NCI-H524 treated with DMSO at 0.1 percent for 48 hours (cell line): ENCODE measurements at regions not wholly inside any gene's neighbourhood (a gene's known extent, or its start where the extent isn't known, plus 50 kb on each side); places are given as distances from the start of the nearest gene placed in this dataset.

Experiments
- DNase-seq: peaks from one replicate; lab custom pipeline; 2025; lab: John Stamatoyannopoulos, UW

DNA sequence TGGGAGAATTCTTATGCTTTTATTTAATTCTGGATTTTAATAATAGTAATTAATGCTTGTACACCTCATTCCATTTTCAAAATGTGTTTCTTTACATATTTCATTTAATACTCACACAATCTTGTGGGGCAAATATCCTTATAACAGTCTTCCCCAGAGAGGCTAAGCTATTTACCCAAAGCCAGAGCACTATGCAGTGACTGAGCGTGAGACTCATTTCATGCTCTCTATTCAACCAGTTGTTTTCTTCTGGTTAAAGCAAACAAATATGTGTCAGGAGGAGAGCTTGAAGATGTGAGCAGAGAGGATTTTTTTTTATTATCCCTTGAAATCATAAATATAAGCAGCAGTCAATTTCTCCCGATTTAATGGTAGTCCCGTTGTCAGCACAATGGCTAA, 548.3 kb upstream of the TBL1XR1 start:
- DNase-seq: no peak

DNA sequence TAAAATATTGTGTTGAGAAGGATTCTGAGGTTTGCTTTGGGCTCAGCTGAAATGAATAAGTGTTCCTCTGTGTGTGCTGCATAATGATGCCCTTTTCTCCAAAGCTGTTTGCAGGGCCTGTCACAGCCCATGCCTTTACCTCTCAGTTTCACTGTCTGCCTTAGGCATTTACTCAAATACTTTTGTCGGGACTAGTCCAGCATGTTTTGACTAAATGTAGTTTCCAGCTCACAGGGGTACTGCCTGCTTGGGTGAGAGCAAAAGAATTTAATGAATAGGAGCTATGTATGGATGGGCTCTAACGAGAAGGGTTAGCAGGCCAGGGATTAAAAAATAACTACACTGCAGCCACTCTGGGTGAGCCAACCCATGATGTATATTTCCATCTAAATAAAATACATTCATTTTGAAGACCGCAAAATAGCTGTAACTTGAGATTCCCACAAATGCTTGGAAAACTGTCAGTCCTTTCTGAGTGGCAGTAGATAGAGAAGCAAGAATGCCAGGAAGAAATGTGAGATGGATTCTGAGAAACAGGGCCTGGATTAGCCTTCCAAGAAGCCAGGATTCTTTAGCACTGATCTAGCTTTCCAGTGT, 549.2 kb upstream of the TBL1XR1 start:
- DNase-seq: no peak

DNA sequence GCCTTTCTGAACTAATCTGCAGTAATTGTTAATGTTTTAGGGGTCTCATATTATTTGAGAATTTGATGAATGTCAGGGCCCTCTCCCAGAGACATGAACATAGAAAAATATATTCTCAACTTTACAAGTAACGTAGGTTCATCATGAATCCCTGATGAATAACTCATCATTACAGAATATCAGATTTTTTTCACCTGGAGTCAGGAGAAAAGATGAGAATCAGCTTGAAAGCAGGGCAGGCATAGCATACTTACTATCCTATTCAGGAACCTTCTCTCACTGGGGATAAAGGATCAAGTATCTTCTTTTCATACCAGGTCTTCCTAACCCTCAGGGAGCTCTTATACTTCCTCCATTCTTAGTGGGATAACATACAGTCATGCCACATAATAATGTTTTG, 552.6 kb upstream of the TBL1XR1 start:
- no peak for DNase-seq

DNA sequence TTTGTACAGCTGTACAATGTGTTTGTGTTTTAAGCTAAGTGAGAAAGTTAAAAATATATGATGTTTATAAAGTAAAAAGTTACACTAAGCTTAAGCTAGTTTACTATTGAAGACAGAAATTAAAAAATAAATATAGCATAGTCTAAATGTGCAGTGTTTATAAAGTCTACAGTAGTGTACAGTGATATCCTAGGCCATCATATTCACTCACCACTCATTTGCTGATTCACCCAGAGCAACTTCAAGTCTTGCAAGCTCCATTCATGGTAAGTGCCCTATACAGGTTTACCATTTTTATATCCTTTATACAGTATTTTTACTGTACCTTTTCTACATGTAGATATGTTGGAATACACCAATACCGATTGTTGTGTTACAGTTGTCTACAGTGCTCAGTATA, 553.2 kb upstream of the TBL1XR1 start:
- no peak for DNase-seq

DNA sequence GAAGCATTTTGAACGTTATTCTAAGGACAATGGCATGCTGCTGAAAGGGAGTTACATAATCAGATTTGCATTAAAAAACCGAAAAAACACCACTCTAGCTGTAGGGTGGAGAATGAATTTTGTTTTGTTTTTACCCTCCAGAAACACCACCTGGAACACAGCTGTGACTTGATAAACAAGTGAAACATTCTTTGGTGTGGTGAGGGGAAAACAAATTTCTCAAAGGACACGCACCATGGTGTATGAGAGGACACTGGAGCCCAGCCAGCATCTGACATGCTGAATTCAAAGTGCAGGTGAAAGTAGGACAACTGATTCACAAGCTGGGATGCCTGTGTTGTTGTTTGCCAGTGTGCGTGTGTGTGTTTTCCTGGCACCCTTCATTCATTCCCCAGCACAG, 554.5 kb upstream of the TBL1XR1 start:
- DNase-seq: no peak

DNA sequence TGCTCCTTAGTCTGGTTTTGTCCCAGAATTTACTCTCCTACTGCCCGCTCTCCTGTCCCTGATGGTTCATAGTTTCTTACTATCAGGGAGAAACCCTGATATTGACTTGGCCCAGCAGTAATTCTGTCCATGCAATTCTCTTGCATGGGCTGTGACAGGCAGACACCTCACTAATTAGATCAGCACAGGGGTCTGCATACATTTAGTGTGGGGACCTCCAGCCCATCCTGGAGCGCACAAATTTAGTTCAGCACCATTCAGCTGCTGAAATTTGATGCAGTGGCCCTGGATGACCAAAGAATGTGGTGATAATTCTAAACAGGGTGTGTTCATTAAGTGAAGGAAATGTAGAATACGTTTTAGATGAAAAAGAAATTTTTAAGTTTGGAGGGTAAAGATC, 555.5 kb upstream of the TBL1XR1 start:
- DNase-seq: no peak

DNA sequence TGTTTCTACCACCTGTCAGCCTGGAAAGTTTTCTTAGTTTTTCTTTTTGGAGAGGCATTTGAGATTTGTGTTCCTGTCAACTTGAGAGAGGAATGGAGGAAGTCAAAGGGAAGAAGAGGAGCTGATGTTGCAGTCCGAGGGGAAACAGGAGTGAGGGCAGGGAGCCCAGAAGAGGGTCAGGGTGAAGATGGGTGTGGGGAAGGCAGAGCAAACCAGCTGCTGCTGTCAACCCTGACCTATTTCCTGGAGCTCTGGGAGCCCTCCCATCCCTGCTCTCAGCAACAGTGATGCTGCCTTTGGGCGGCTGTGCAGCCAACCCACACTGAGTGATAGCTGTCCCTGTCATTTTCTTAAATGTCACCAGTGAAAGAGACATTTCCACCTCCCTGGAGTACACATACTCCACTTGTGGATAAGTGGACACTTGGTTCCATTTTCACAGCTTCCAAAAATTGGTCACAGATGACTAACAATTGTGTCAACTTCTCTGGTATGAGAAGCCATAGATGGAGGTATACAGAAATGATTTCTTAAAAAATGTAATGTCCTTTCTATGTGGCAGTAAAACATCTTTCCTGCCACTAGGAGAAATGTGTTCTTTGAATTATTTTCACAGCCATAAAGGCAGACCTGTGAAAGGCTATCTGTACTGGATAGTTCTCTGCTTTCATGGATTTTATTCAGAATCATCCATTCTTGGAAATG, 556.3 kb upstream of the TBL1XR1 start:
- no peak for DNase-seq

DNA sequence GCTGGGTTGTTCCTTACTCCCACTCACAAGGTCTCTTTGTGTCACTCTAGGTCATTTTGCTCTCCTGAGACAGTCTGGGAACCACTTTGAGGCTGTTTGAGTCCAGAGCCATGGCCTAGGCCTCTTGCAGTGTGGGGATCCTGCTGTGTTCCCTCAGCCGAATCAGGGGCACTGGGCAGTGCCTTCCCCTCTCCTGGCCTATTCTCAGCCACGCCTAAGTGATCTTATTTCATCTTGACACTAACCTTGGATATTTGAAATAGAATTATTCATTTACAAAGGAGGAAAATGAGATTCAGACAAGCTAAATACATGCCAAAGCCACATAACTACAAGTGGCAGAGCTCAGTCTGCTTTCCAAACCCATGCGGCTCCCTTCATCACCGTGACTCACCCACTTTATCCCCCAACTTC, 557.2 kb upstream of the TBL1XR1 start:
- DNase-seq: no peak

DNA sequence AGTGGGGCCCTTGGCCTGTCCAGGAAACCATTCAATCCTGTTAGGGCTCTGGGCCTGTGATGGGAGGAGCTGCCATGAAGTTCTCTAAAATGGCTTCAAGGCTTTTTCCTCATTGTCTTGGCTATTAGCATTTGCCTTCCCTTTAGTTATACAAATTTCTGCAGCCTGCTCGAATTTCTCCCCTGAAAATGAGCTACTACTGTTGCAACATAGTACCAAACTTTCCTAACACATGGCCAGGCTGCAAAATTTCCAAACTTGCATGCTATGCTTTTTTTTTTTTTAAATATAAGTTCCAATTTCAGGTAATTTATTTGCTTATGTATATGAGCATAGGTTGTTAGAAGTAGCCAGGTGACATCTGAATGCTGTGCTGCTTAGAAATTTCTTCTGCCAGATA, 560.8 kb upstream of the TBL1XR1 start:
- DNase-seq: no peak

DNA sequence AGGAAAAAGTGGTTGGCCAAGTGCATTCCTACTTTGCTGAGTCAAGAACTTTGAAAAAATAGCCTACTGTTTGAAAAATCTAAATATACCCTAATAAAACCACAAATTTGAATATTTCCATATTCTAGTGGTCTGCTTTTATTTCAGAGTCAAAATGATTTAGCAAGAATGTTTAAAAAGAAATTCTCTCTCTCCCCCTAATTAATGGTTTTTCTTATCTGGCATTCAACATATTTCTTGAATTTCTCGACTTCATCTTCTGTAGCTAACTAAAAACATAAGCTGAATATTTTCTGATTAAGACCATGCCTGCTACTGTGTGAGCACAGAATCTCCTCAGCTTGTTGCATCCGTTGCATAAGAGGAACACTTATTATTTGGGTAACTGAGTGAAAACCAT, 563.5 kb upstream of the TBL1XR1 start:
- no peak for DNase-seq

DNA sequence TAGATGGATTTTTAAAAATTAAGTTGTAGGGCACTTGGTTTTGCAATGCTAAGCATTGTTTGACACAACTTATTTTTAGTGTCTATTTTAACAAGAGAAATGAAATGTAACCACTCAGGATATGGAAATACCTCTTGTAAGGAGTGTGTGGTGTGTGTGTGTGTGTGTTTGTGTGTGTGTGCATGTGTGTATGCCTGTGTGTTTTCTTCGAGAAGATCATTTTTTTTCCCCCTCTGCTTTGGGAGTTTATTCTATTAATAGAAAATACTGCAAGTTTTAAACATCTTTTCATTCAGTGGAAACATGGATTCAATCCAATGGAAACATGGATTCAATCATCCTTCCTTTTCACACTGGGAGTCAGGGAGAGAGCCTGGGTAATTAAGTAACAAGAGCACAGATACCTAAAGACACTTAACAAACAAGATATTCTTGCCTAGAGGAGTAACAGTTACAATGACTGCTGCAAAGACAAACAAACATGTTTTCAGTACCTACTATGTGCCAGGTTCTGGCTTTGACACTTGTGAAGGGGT, 567.2 kb upstream of the TBL1XR1 start:
- no peak for DNase-seq

DNA sequence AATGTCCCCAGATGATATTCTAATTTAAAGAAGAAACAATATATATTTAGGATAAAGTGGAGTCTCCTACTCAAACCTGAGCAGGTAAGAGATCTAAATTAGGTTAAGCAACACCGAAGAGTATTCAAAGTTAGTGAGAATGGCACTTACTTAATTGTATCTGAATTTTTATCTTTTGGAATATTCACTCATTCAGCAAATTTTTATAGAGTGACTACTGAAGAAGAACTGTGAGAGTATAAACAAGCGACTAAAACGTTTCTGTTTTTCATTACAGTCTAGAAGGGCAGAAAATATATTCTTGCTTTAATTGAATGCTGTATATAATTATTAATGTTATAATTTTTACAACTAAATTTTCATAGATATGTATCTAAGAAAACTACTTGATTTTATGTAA, 567.7 kb upstream of the TBL1XR1 start:
- DNase-seq: no peak

DNA sequence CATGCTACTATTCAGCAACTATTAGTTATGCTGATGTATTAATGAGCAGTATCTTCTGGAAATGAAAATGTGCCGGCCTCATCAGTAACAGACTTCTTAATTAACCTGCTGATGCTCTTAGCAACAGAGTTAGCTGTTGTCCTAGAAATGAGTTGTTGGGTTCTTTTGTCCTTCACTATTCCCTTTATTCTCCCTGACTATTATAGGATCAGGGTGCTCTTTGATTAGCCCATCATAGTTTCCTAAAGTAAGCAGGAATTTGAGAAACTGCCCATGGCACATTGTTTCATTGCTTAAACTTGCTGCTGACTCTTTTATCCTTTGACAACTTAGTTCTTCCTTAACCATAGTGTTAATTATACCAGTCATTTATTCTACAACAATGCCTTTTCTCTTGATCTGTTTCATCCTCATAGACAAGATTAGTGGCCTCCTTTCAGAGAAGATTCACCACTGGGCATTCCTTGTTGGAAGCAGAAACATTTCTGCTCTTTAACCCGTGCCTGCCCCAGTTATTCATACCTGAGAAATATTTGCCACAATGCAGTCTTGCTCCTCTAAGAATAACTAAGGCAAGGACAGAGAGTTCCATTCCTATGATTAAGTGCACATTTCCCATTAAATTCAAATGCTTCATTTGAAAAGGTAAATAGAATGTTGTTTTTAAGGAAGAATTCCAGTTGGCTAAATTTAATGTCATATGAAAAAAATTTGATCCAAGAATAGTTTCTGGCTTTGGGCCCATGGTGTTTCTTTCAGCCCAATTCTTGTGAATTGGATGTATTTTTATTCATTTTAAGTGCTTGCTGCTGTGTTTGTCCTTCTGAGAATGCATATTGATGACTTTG, 573.3 kb upstream of the TBL1XR1 start:
- DNase-seq: no peak

DNA sequence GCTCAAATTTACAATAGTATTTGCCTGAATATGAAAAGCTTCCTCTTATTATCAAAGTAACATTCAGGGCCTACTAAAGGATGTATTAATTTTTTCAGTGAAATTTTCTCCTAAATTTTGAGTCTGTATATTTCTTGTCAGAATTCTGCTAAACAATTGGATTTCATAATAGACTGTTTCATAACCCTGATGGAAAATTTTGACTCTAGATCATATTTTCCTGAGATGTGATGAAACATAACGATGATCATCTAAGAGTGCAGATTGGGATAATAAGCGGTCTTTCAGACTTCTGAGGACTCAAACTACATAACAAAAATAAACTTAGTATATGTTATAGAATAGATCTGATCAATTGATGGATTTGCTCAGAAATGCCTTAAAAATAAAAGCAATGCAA, 574.5 kb upstream of the TBL1XR1 start:
- no peak for DNase-seq

DNA sequence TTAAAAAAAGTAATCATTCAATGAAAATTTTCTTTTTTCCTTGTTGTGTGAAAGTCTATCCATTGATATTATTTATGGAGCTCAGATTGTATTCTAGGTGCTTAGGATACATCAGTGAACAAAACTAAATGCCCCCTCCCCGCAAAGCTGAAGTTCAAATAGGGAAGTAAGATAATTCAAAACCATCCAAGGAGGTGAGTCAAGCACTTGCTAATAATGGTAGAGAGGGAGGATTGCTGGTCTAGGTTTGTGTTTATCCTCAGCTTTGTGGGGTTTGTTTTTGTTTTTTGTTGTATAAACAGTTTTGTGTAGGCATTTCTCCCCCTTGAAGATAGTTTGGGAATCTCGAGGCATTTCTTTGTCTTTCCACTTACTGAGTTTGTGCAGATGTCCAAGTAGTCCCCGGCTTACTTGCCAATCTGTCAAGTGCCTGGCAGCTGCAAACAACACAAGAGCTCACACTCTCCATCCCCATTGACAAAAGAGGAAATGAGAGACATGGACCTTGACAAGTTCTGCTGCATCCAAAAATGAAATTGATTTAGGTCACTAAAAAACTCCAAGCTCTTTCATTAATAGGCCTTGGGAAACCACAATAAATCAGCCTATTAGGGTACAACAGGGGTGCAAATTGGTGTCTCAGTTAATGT, 575.8 kb upstream of the TBL1XR1 start:
- peak; percentile 36 for DNase-seq

DNA sequence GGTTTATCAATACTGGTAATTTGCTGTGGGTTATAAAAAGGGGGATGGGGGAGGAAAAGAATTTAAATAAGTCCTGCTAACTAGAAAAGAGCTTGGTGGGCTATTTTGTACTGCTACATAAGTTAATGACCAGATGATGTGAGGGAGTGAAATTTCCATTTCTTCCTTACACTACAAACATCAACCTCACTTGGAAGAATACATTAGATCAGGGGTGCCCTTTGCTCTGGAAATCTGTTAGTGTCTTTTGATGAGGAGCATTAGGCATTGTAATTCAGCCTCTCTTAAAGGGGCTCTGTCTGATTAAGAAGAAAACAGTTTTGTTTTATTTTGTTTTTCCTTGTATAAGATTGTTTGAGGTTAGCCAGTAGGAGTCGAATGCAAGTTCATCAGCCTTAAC, 576.4 kb upstream of the TBL1XR1 start:
- DNase-seq: no peak

DNA sequence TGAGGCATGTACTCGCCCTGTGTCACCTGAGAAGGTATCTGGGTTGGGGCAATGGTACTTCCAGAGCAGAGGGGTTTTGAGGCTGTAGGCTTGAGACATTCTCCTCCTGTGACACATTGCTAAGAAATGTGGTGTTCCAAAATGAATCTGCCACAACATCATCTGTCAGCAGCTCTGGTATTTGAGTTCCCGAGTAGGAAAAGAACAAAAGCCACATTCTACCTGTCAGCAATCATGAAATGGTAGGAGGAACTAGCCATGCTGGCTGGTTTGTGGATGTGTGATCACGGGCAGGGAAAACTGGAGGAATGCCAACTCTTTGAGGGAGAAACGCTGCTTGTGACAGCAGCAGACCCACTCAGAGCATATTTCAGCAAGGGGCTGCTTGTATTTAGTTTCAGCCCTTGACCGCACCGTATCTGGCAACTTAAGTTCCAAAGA, 579.4 kb upstream of the TBL1XR1 start:
- DNase-seq: no peak

DNA sequence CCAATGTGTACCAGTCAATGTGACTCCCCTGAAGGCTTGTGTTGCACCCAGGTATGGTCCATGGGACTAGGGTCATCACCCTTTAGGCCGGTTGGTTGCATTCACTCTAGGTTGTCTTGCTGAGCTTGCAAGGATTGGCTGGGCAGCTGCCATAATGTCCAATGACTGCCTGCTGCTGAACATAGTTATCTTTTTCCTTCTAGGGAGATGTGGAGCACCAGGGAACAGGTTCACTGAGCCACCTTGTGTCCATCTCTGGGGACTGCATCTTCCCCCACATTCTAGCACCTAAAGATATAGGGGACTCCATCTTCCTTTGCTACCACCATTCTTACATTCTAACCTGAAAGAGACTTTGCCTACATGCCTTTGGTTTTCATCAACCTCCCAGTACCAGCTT, 580.4 kb upstream of the TBL1XR1 start:
- peak; percentile 47 for DNase-seq

DNA sequence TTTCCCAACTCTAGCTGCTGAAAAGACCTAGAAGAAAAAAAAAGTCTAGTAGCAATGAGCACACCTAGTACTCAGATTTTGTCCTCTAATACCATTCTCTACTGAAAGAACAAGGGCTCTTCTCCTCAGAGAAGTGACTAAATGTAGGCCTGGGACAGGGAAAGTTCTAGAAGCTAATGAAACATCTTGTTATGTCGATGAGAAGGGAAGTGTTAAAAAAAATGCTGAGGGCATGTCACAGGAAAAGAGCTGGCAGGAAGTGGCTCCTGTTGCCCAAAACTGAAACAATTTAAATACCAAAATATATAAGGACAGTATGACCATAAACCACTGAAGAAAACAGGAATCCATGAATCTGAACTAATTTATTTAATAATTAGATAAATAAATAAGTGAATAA, 581.4 kb upstream of the TBL1XR1 start:
- DNase-seq: no peak

DNA sequence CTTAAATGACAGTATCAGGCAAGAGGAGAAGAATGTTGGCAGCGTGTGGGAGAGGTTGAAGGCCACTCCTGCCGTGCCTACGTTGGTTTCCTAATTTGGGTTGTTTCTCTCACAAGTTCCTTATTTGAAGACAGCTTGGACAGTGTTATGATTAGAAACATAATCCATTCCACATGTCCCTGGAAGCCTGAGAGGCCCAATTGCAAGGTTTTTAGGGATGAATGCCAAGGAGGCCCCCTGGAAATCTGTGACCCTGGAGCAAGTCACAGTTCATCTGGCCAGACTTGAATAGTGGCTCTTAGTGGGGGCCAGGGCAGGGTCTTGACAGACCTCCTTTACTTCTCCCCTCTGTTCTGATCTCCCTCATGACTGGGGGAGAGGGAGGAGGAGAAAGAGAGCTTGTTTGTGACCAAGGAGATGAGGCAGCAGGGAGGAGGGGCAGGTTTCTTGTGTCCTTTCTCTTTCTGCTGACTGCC, 584.4 kb upstream of the TBL1XR1 start:
- no peak for DNase-seq

DNA sequence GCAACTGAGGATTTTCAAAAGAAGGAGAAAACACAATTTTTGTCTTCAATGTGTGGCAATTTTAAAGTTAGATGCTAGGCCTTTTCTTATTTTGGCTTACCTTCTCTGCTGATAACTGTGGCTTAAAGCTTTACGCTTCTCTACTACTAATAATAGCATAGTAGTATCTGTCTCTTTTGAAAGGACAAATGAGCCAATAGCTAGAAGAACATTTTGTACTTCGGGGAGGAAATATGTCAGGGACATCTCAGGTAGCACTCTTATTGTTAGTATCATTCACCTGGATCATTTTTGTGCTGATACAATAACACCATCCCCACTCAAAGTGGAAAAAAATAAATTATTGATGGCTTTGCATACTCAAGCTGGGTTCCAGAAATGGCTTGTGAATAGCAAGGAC, 586.1 kb upstream of the TBL1XR1 start:
- no peak for DNase-seq

DNA sequence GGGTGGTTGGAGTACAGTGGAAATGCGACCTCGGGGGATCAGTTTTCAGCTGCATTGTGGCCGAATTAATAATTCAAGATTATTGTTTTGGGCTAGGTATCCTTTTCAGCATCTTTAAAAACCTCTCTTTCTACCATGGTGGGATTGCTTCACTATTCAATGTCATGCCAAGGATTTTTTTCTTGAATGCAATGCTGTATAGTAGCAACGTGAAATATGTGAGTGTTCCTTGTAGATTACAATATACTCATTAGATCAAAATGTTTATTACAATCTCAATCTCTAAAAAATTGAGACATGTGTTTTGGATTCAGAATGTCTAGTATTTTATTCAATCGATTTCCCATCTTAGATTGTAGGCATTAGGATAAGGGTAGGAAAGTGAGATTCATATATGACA, 586.5 kb upstream of the TBL1XR1 start:
- DNase-seq: no peak
